ENCODE measurements at regions not wholly inside any gene's neighbourhood (a gene's known extent, or its start where the extent isn't known, plus 50 kb on each side); places are given as distances from the start of the nearest gene placed in this dataset.

GRCh38 chr4:25487155-25487554 lies 110.1 kb downstream of the ANAPC4 start:
- Histone ChIP-seq H3K27me3 (ENCODE audit: control insufficient read depth, extremely low read depth, insufficient read depth, low read length) (peaks cover 4% of the 10 kb centered on the region), H2AFZ (ENCODE audit: control insufficient read depth, low read length) (no peak overlapping the region), H3K9ac (ENCODE audit: control insufficient read depth, extremely low read depth, insufficient read depth, low read length) (no peak overlapping the region), H3K9me3 (ENCODE audit: control insufficient read depth, low read depth, low read length) (peaks cover 7% of the 10 kb centered on the region), H4K20me1 (ENCODE audit: control insufficient read depth, extremely low read depth, insufficient read depth, low read length) (no peaks in the 10 kb centered on the region), H3K9me1 (ENCODE audit: control insufficient read depth, extremely low read depth, insufficient read depth, low read length) (no peaks in the 10 kb centered on the region), H3K4me1 (ENCODE audit: control insufficient read depth, extremely low read depth, insufficient read depth, low read length) (peaks cover 10% of the 10 kb centered on the region), H3K27ac (ENCODE audit: control insufficient read depth, insufficient read depth, low read length) (no peak overlapping the region), H3K4me2 (ENCODE audit: control insufficient read depth, extremely low read depth, insufficient read depth, low read depth, low read length) (no peak overlapping the region), H3K36me3 (ENCODE audit: control insufficient read depth in 2 of 2, extremely low read depth in 1 of 2, insufficient read depth in 2 of 2, low read length in 2 of 2) (no peaks in the 10 kb centered on the region), H3K4me3 (ENCODE audit: control insufficient read depth in 2 of 3, extremely low read depth in 1 of 3, insufficient read depth in 2 of 3, low read depth in 1 of 3, low read length in 3 of 3) (no peak overlapping the region), H3K79me2 (ENCODE audit: control insufficient read depth, insufficient read depth, low read length) (no peaks in the 10 kb centered on the region)
- FAIRE-seq (no peak), DNase-seq (ENCODE audit: low read depth, low spot score) (no peak)
- TF ChIP-seq CTCF (optimal IDR thresholded peaks at IDR 0.05 in 1 of 3, IDR thresholded peaks at IDR 0.05 in 1 of 3, conservative IDR thresholded peaks at IDR 0.05 in 1 of 3; ENCODE audit: extremely low read depth in 1 of 3, insufficient read depth in 2 of 3, low read length in 3 of 3), result no peak
- TF ChIP-seq EZH2 (IDR thresholded peaks at IDR 0.05; ENCODE audit: low read length), result no peak
- dilution Hi-C loops (cut with MboI; ENCODE audit: extremely low pct_ligation_motif_present, low sequenced_read_pairs), result no loop called here

GRCh38 chr4:25489253-25489797 lies 112.3 kb downstream of the ANAPC4 start:
- Histone ChIP-seq H3K79me2 (ENCODE audit: control insufficient read depth, insufficient read depth, low read length) (no peaks in the 10 kb centered on the region), H3K4me3 (ENCODE audit: control insufficient read depth in 2 of 3, extremely low read depth in 1 of 3, insufficient read depth in 2 of 3, low read depth in 1 of 3, low read length in 3 of 3) (no peak overlapping the region), H3K27me3 (ENCODE audit: control insufficient read depth, extremely low read depth, insufficient read depth, low read length) (peaks cover 4% of the 10 kb centered on the region), H3K9ac (ENCODE audit: control insufficient read depth, extremely low read depth, insufficient read depth, low read length) (no peak overlapping the region), H3K9me1 (ENCODE audit: control insufficient read depth, extremely low read depth, insufficient read depth, low read length) (no peaks in the 10 kb centered on the region), H4K20me1 (ENCODE audit: control insufficient read depth, extremely low read depth, insufficient read depth, low read length) (no peaks in the 10 kb centered on the region), H2AFZ (ENCODE audit: control insufficient read depth, low read length) (no peak overlapping the region), H3K36me3 (ENCODE audit: control insufficient read depth in 2 of 2, extremely low read depth in 1 of 2, insufficient read depth in 2 of 2, low read length in 2 of 2) (no peaks in the 10 kb centered on the region), H3K9me3 (ENCODE audit: control insufficient read depth, low read depth, low read length) (peaks cover 7% of the 10 kb centered on the region), H3K4me2 (ENCODE audit: control insufficient read depth, extremely low read depth, insufficient read depth, low read depth, low read length) (no peak overlapping the region), H3K27ac (ENCODE audit: control insufficient read depth, insufficient read depth, low read length) (no peak overlapping the region), H3K4me1 (ENCODE audit: control insufficient read depth, extremely low read depth, insufficient read depth, low read length) (peaks cover 3% of the 10 kb centered on the region)
- dilution Hi-C loops (cut with MboI; ENCODE audit: extremely low pct_ligation_motif_present, low sequenced_read_pairs), result no loop called here
- no peak for FAIRE-seq
- DNase-seq (ENCODE audit: low read depth, low spot score), result no peak
- no peak for TF ChIP-seq EZH2 (IDR thresholded peaks at IDR 0.05; ENCODE audit: low read length)
- TF ChIP-seq CTCF (optimal IDR thresholded peaks at IDR 0.05 in 1 of 3, IDR thresholded peaks at IDR 0.05 in 1 of 3, conservative IDR thresholded peaks at IDR 0.05 in 1 of 3; ENCODE audit: extremely low read depth in 1 of 3, insufficient read depth in 2 of 3, low read length in 3 of 3), result no peak
